Heart left ventricle (tissue), 13 donors: ENCODE measurements at regions not wholly inside any gene's neighbourhood (a gene's known extent, or its start where the extent isn't known, plus 50 kb on each side); places are given as distances from the start of the nearest gene placed in this dataset.

Experiments
- CTCF ChIP-seq, 12 donors: fragments of 200-600 bp; sonication (generic) in 4 of 12; IDR thresholded peaks; one replicate each; pipeline versions ENCODE4 v1.5.0 to v1.8.0; 2018 to 2022; ENCODE audit warnings: antibody characterized with exemption in 12 of 12, mild to moderate bottlenecking in 5 of 12
- POLR2A ChIP-seq, 2 donors: fragments of 450-650 bp; IDR thresholded peaks; one replicate each; pipeline ENCODE4 v1.6.1; 2017; ENCODE audit warnings: antibody characterized with exemption in 2 of 2, mild to moderate bottlenecking in 2 of 2, moderate library complexity in 2 of 2
- donor health status: ischemic (EF 13 %, LVEDD 7.1; RV severe dilation, severe dysfunction).
- donor health status: DM: no; HTN: yes; CAD: no.
- donor health status: DM: no; HTN: no; CAD: no.
- donor health status: ischemic (EF 25% LVEDD 6.9; RV normal size, moderate dysfunction).
- donor health status: ischemic (EF 25% LVEDD 5.7; RV mildly dilated, moderate dysfunction).
- donor health status: ischemic (EF 35%, LVEDD 5.7; RV mildly dilated, moderate dysfunction).
- donor health status: nonischemic (EF 11% LVEDD 7.7; RV severe dilation, severe dysfunction).
- donor health status: DM: yes; HTN: yes; CAD: no.
- donor health status: PGD.
- donor health status: ischemic (EF 29% LVEDD 5.4; RV normal size, mild dysfunction).
- donor health status: nonischemic (EF 23%, LVEDD 6.1; RV moderate dilation, normal function).

GRCh38 chr3:69474186-69474585 lies 88.3 kb upstream of the FRMD4B start:
- TF ChIP-seq CTCF (IDR thresholded peaks at IDR 0.05) (no peak), POLR2A (IDR thresholded peaks at IDR 0.05) (no peak)
